HepG2 (cell line): ENCODE measurements at regions not wholly inside any gene's neighbourhood (a gene's known extent, or its start where the extent isn't known, plus 50 kb on each side); places are given as distances from the start of the nearest gene placed in this dataset.

ENCODE experiments used
- ATAC-seq: fragments of 200-7000 bp; cut with Tn5 transposase; 3 replicates; pipeline ENCODE4 v1.9.1; 2020; ENCODE audit warnings: mild to moderate bottlenecking, moderate library complexity
- BruUV-seq: library from RNA; stranded (reverse); fragments of 400-500 nt; replicated peaks from 2 replicates; lab custom pipeline; 2021; lab: Mats Ljungman, UMichigan
- CTCF ChIA-PET: fragments of 300-600 bp; formaldehyde crosslinking; extraction: SDS; loops from one replicate; lab custom pipeline; 2021; ENCODE audit warnings: low total read pairs, inconsistent platforms, low intra/inter-chr PET ratio; lab: Yijun Ruan, JAX
- POLR2A ChIA-PET: fragments of 350-600 bp; sonication (Branson Sonifier 250); formaldehyde crosslinking; loops from one replicate; lab custom pipeline; 2020; ENCODE audit warnings: antibody characterized with exemption, inconsistent platforms; lab: Yijun Ruan, JAX
- DNase-seq: peaks from one replicate; pipeline ENCODE4 v3.0.0-alpha.2; 2015; ENCODE audit warnings: low spot score
- FAIRE-seq: peaks from 3 replicates; lab custom pipeline; 2011; peaks lifted over from hg19 to GRCh38; lab: Jason Lieb, UNC
- H2AFZ ChIP-seq: one replicate; pipeline ENCODE4 v1.6.1; 2011; ENCODE audit warnings: low read length, inconsistent platforms
- H3K27ac ChIP-seq: fragments of 300-600 bp; 3 replicates; pipeline ENCODE4 v1.8.0; 2011; ENCODE audit warnings: mixed run types, mild to moderate bottlenecking, mixed read lengths, low read length, inconsistent platforms; ENCODE audit not compliant: insufficient read depth; ENCODE audit errors: extremely low read length
- H3K27me3 ChIP-seq, 2 experiments: fragments of 200-600 bp in 1 of 2; 2 replicates in 1 of 2; 3 replicates in 1 of 2; pipeline versions ENCODE4 v1.6.0 to v1.8.0; 2011; ENCODE audit warnings: low read length in 2 of 2, mild to moderate bottlenecking in 2 of 2, moderate library complexity in 2 of 2, inconsistent platforms in 1 of 2; ENCODE audit not compliant: insufficient read depth in 2 of 2, control insufficient read depth in 1 of 2
- H3K36me3 ChIP-seq, 2 experiments: fragments of 200-600 bp in 1 of 2; replicated peaks in 1 of 2; 2 replicates in 1 of 2; 3 replicates in 1 of 2; pipeline versions ENCODE4 v1.5.1 to v1.8.0; 2011; ENCODE audit warnings: low read length in 2 of 2, inconsistent platforms in 1 of 2; ENCODE audit not compliant: insufficient read depth in 2 of 2, control insufficient read depth in 1 of 2
- H3K4me1 ChIP-seq: 2 replicates; pipeline ENCODE4 v1.5.1; 2012; ENCODE audit warnings: low read length, inconsistent platforms; ENCODE audit not compliant: insufficient read depth
- H3K4me2 ChIP-seq: 2 replicates; pipeline ENCODE4 v1.6.0; 2011; ENCODE audit warnings: low read depth, low read length, inconsistent platforms
- H3K4me3 ChIP-seq, 3 experiments: fragments of 200-600 bp in 1 of 3; sonication (generic), shearing (Covaris generic) in 1 of 3; replicated peaks in 1 of 3; 2 replicates each; pipeline ENCODE4 v1.5.1; 2011 to 2016; ENCODE audit warnings: low read length in 3 of 3, inconsistent platforms in 2 of 3, low read depth in 2 of 3, mild to moderate bottlenecking in 2 of 3, control low read depth in 1 of 3, mixed read lengths in 1 of 3; ENCODE audit not compliant: insufficient read depth in 1 of 3
- H3K79me2 ChIP-seq: one replicate; pipeline ENCODE4 v1.6.1; 2011; ENCODE audit warnings: low read length, inconsistent platforms; ENCODE audit not compliant: insufficient read depth
- H3K9ac ChIP-seq: 2 replicates; pipeline ENCODE4 v1.6.0; 2011; ENCODE audit warnings: mild to moderate bottlenecking, low read depth, low read length, inconsistent platforms; ENCODE audit not compliant: insufficient read depth
- H3K9me3 ChIP-seq: 2 replicates; pipeline ENCODE4 v1.5.1; 2012; ENCODE audit warnings: mild to moderate bottlenecking, low read length
- H4K20me1 ChIP-seq: 2 replicates; pipeline ENCODE4 v1.6.0; 2011; ENCODE audit warnings: inconsistent platforms, mild to moderate bottlenecking, low read length, moderate library complexity; ENCODE audit not compliant: insufficient read depth
- AFF4 ChIP-seq: sonication (generic); formaldehyde crosslinking; IDR thresholded peaks from 2 replicates; pipeline ENCODE4 v1.4.0; 2020; ENCODE audit warnings: missing genetic modification reagents
- CEBPB ChIP-seq: IDR thresholded peaks from 2 replicates; pipeline ENCODE4 v1.6.1; 2011; ENCODE audit warnings: low read depth, low read length, improper control_type of control experiment, borderline replicate concordance
- IKZF1 ChIP-seq: fragments of 450-650 bp; IDR thresholded peaks from 2 replicates; pipeline ENCODE4 v1.7.1; 2016
- MAFK ChIP-seq, 2 experiments: IDR thresholded peaks in 1 of 2; conservative IDR thresholded peaks in 1 of 2; 2 replicates each; pipeline ENCODE4 v1.6.1; 2011; ENCODE audit warnings: improper control_type of control experiment in 2 of 2, low read length in 2 of 2
- PLRG1 ChIP-seq: fragments of 450-650 bp; conservative IDR thresholded peaks from 2 replicates; pipeline ENCODE4 v1.6.1; 2016
- ZBTB7B ChIP-seq: sonication (generic); formaldehyde crosslinking; IDR thresholded peaks from 2 replicates; pipeline ENCODE4 v1.4.0; 2020; ENCODE audit warnings: missing genetic modification reagents
- ZNF281 ChIP-seq: sonication (generic); formaldehyde crosslinking; IDR thresholded peaks from 2 replicates; pipeline ENCODE4 v1.4.0; 2020; ENCODE audit warnings: missing genetic modification reagents, borderline replicate concordance
- ZNF33A ChIP-seq: sonication (generic); formaldehyde crosslinking; IDR thresholded peaks from 2 replicates; pipeline ENCODE4 v1.5.1; 2020; ENCODE audit warnings: missing genetic modification reagents, mild to moderate bottlenecking, moderate library complexity, borderline replicate concordance
- ZNF431 ChIP-seq: sonication (generic); formaldehyde crosslinking; IDR thresholded peaks from 2 replicates; pipeline ENCODE4 v1.9.0; 2022; ENCODE audit warnings: missing genetic modification reagents, low read depth, mild to moderate bottlenecking, borderline replicate concordance
- ZNF569 ChIP-seq: sonication (generic); formaldehyde crosslinking; IDR thresholded peaks from 2 replicates; pipeline ENCODE4 v1.5.0; 2020; ENCODE audit warnings: mild to moderate bottlenecking, missing genetic modification reagents, moderate library complexity, borderline replicate concordance
- WGBS: methylation state at CpG from one replicate; pipeline ENCODE4 v1.1.6; 2017; ENCODE audit warnings: low lambda C conversion rate; 5-methylcytosine and 5-hydroxymethylcytosine counted together
- in situ Hi-C: cut with HindIII; loops from 2 replicates; pipeline ENCODE4 v1.10.0; 2017; ENCODE audit warnings: low pct_unique_long_range_greater_than_20kb; ENCODE audit not compliant: extremely low pct_ligation_motif_present
- intact Hi-C: fragments of 100-400 bp; cut with micrococcal nuclease; formaldehyde crosslinking; loops from one replicate; pipeline ENCODE4 v1.10.0; 2022; ENCODE audit not compliant: unreplicated experiment

- POLR2A ChIA-PET: no interaction called here
- no peaks in the 10 kb centered on the region for H3K4me1 ChIP-seq
- intact Hi-C loops (no loop called here), in situ Hi-C loops (no loop called here)
- H3K4me3 ChIP-seq: no peak overlapping the region
- FAIRE-seq (no peak), ATAC-seq (no peak), DNase-seq (no peak)
- no peak overlapping the region for H3K9ac ChIP-seq
- TF ChIP-seq ZNF33A (CRISPR knock-in tag) (no peak), ZNF431 (CRISPR knock-in tag) (no peak), PLRG1 (no peak), IKZF1 (no peak), AFF4 (no peak), ZBTB7B (CRISPR knock-in tag) (no peak), MAFK (conservative IDR thresholded peaks at IDR 0.05 in 1 of 2, IDR thresholded peaks at IDR 0.05 in 1 of 2; ENCODE audit: low read length in 2 of 2) (no peak), ZNF281 (no peak), ZNF569 (CRISPR knock-in tag) (no peak), CEBPB (no peak)
- no peak overlapping the region for H3K4me2 ChIP-seq
- no peaks in the 10 kb centered on the region for H3K36me3 ChIP-seq
- H3K27me3 ChIP-seq: no peaks in the 10 kb centered on the region
- no TSS peak for BruUV-seq
- no peaks in the 10 kb centered on the region for H3K79me2 ChIP-seq
- H2AFZ ChIP-seq: no peak overlapping the region
- H4K20me1 ChIP-seq: no peaks in the 10 kb centered on the region
- WGBS: 13% methylated on average over 4 of the region's 4 CpGs
- CTCF ChIA-PET: no interaction called here
- H3K9me3 ChIP-seq: no peaks in the 10 kb centered on the region
- no peak overlapping the region for H3K27ac ChIP-seq
Measured at GRCh38 chr9:120117081-120117480, 462.9 kb downstream of the CDK5RAP2 start.
